ENCODE measurements at regions not wholly inside any gene's neighbourhood (a gene's known extent, or its start where the extent isn't known, plus 50 kb on each side); places are given as distances from the start of the nearest gene placed in this dataset.

DNA sequence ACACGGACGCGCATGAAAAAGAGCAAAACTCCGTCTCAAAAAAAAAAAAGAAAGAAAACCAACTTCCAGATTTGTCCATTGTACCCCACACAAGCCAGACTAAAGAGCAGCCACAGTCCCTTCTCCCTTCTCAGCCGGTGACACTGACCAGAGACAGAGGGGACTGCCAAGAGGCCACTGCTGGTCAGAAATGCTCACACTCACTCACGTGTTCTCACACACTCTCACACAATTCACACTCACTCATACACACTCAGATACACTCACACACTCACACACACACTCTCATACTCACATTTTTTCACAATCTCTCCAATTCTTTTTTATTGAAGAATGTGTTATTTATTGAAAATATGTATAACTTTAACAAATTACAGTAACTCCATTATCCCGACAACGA lies 90.8 kb upstream of the RAB4A start:
- Histone ChIP-seq H3K27me3 (no peaks in the 10 kb centered on the region), H3K27ac (no peak overlapping the region), H3K4me1 (no peaks in the 10 kb centered on the region), H3K9me3 (no peaks in the 10 kb centered on the region), H3K36me3 (no peaks in the 10 kb centered on the region), H3K4me3 (no peak overlapping the region)
- DNase-seq = no peak
- no peak for TF ChIP-seq POLR2A (IDR thresholded peaks at IDR 0.05)
- TF ChIP-seq, protein P1, sequence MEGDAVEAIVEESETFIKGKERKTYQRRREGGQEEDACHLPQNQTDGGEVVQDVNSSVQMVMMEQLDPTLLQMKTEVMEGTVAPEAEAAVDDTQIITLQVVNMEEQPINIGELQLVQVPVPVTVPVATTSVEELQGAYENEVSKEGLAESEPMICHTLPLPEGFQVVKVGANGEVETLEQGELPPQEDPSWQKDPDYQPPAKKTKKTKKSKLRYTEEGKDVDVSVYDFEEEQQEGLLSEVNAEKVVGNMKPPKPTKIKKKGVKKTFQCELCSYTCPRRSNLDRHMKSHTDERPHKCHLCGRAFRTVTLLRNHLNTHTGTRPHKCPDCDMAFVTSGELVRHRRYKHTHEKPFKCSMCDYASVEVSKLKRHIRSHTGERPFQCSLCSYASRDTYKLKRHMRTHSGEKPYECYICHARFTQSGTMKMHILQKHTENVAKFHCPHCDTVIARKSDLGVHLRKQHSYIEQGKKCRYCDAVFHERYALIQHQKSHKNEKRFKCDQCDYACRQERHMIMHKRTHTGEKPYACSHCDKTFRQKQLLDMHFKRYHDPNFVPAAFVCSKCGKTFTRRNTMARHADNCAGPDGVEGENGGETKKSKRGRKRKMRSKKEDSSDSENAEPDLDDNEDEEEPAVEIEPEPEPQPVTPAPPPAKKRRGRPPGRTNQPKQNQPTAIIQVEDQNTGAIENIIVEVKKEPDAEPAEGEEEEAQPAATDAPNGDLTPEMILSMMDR (IDR thresholded peaks at IDR 0.05) = no peak

DNA sequence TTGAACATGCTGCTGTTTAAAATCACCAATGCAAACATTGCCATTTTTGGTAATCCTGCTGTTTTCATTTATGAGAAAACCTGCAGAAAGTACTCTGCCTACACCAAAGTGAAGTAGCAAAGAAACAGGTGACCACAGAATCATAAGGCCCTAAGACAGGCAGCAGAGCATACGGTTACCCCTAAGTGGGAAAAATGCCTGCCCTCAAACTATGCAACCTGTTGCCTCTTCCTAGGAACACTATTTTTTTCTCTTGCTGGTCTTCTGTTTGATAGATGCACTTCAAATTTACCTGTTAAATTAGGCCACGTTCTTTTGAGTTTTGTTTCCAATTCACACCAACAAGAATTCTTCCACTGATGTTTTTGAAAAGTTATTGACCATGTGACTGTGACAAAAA lies 89.5 kb upstream of the RAB4A start:
- no peaks in the 10 kb centered on the region for H3K27me3 ChIP-seq
- no peaks in the 10 kb centered on the region for H3K4me1 ChIP-seq
- TF ChIP-seq, protein P1 (IDR thresholded peaks at IDR 0.05) = no peak
- no peak for TF ChIP-seq POLR2A (IDR thresholded peaks at IDR 0.05)
- H3K27ac ChIP-seq = no peak overlapping the region
- DNase-seq = no peak
- no peak overlapping the region for H3K4me3 ChIP-seq
- no peaks in the 10 kb centered on the region for H3K36me3 ChIP-seq
- H3K9me3 ChIP-seq = no peaks in the 10 kb centered on the region

DNA sequence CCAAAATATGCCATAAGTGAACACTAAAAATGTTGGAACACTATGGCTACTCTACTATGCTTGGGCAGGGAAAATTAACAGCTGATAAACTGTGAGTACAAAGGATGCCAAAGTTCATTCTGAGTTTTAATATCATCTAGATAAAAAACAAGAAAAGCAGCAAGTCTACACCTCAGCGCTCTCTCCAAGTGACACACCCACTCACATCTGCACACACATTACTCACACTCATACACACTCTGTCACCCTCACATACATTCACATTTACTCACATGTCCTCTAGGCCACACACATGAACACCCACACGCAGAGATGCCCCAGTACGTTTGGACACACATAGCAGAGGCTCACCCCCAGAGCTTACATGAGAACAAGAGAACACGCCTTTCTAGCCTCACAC lies 87.3 kb upstream of the RAB4A start:
- no peaks in the 10 kb centered on the region for H3K36me3 ChIP-seq
- H3K9me3 ChIP-seq = no peaks in the 10 kb centered on the region
- peak overlapping the region in 1 of 4 donors; percentile 13 for H3K27ac ChIP-seq
- no peak overlapping the region for H3K4me3 ChIP-seq
- TF ChIP-seq POLR2A (IDR thresholded peaks at IDR 0.05) = no peak
- TF ChIP-seq, protein P1 (IDR thresholded peaks at IDR 0.05) = no peak
- DNase-seq = no peak
- H3K4me1 ChIP-seq = no peaks in the 10 kb centered on the region
- H3K27me3 ChIP-seq = no peaks in the 10 kb centered on the region

DNA sequence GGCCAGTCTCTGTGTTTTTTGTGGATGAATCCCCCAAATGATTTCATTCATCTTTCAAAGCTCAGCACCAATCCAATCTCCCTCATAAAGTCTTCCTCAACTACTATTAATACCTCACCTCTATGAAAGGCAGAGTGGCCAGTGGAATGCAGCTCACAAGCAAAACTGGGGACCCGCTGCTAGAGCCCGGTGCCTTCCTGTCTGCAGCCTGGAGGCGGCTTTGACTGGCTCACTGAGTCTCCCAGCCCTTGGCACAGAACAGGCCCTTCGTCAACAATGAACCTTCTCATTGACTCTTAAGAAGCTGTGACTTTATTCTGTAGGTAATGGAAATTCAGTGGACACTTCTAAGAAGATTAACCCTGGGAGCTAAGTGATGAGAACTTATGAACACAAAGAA lies 86.8 kb upstream of the RAB4A start:
- no peak overlapping the region for H3K4me3 ChIP-seq
- no peaks in the 10 kb centered on the region for H3K27me3 ChIP-seq
- no peaks in the 10 kb centered on the region for H3K36me3 ChIP-seq
- no peaks in the 10 kb centered on the region for H3K9me3 ChIP-seq
- H3K27ac ChIP-seq = peak overlapping the region in 1 of 4 donors; percentile 13
- TF ChIP-seq, protein P1 (IDR thresholded peaks at IDR 0.05) = no peak
- TF ChIP-seq POLR2A (IDR thresholded peaks at IDR 0.05) = no peak
- H3K4me1 ChIP-seq = no peaks in the 10 kb centered on the region
- no peak for DNase-seq

DNA sequence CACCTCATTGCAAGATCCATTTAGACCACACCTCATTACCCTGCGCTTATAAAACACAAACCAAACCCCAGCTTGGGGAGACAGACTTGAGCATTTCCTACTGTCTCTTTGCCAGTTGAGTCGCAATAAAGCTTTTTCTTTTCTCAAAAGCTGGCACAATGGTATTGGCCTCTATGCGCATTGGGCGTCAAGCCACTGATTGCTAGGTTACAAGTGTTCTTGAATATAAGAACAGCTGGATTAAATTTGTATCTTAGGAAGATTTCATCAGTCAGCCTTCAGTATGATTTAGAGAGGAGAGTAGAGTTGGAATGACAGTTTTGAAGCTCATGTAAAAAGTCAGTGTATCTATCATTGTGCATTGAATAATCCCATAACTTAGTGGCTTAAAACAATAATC lies 84.9 kb upstream of the RAB4A start:
- no peak for TF ChIP-seq POLR2A (IDR thresholded peaks at IDR 0.05)
- TF ChIP-seq, protein P1 (IDR thresholded peaks at IDR 0.05) = no peak
- H3K36me3 ChIP-seq = no peaks in the 10 kb centered on the region
- no peaks in the 10 kb centered on the region for H3K4me1 ChIP-seq
- no peaks in the 10 kb centered on the region for H3K27me3 ChIP-seq
- no peak overlapping the region for H3K27ac ChIP-seq
- no peak overlapping the region for H3K4me3 ChIP-seq
- H3K9me3 ChIP-seq = no peaks in the 10 kb centered on the region
- DNase-seq = no peak

DNA sequence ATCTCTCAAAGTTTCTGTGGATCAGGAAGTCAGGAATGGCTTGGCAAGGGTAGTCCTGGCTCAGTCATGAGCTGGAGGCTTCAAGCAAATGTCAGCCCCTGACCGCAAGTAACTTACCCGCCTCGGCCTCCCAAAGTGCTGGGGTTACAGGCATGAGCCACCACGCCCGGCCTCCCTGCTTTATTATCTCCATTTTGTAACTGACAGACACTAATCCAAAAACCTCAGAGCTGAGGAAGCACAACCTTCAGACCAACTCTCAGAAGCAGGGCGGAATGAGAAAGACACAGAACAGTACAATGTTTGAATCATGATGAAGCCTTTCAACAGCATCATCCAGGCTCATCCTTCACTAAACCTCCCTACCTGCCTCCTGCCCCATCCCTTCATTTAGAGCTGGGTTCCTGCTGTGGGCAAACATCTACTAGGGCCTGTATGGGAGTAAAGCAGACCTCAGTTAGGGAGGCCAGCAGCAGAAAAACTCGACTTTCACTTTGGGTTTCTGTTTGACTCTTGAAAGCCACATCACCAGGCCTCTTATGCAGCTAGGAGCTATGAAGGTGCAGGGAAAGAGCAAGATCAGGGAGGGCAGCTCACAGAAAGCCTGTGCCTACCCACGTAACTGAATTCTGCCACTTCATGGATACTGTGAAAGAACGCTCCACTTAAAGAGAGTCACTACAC lies 84.4 kb upstream of the RAB4A start:
- no peak overlapping the region for H3K27ac ChIP-seq
- no peak overlapping the region for H3K4me3 ChIP-seq
- no peaks in the 10 kb centered on the region for H3K9me3 ChIP-seq
- no peaks in the 10 kb centered on the region for H3K36me3 ChIP-seq
- no peaks in the 10 kb centered on the region for H3K4me1 ChIP-seq
- no peak for DNase-seq
- no peaks in the 10 kb centered on the region for H3K27me3 ChIP-seq
- TF ChIP-seq POLR2A (IDR thresholded peaks at IDR 0.05) = no peak
- TF ChIP-seq, protein P1 (IDR thresholded peaks at IDR 0.05) = no peak

Measured in Peyer's patch (tissue), 4 donors.